Endothelial cell of umbilical vein (primary cell): ENCODE measurements at regions not wholly inside any gene's neighbourhood (a gene's known extent, or its start where the extent isn't known, plus 50 kb on each side); places are given as distances from the start of the nearest gene placed in this dataset.

Experiments used
- BruUV-seq: library from RNA; stranded (reverse); fragments of 400-500 nt; replicated peaks from 2 replicates; lab custom pipeline; 2021; lab: Mats Ljungman, UMichigan
- CTCF ChIA-PET: fragments of 300-600, 350-600 bp; sonication (Branson Sonifier 250); formaldehyde crosslinking; loops from one replicate; lab custom pipeline; 2021; ENCODE audit warnings: antibody characterized with exemption, inconsistent platforms; lab: Charles Lee
- POLR2A ChIA-PET: fragments of 300-600, 350-600 bp; sonication (Branson Sonifier 250); formaldehyde crosslinking; loops from one replicate; lab custom pipeline; 2021; ENCODE audit warnings: antibody characterized with exemption, inconsistent platforms; lab: Charles Lee
- DNase-seq: peaks from one replicate; pipeline ENCODE4 v3.0.0-alpha.2; 2011; ENCODE audit warnings: low read depth, low spot score
- FAIRE-seq: peaks from 2 replicates; lab custom pipeline; 2011; peaks lifted over from hg19 to GRCh38; lab: Jason Lieb, UNC
- H2AFZ ChIP-seq: 2 replicates; pipeline ENCODE4 v1.6.0; 2012; ENCODE audit warnings: low read depth, low read length, control low read depth, inconsistent platforms
- H3K27ac ChIP-seq: 2 replicates; pipeline ENCODE4 v1.5.1; 2011; ENCODE audit warnings: low read depth, mild to moderate bottlenecking, control low read depth, low read length, moderate library complexity; ENCODE audit not compliant: insufficient read depth
- H3K27me3 ChIP-seq, 2 experiments: 2 replicates each; pipeline versions ENCODE4 v1.6.0 to v1.6.1; 2011; ENCODE audit warnings: low read length in 2 of 2, mixed read lengths in 1 of 2; ENCODE audit not compliant: control insufficient read depth in 2 of 2, insufficient read depth in 2 of 2
- H3K36me3 ChIP-seq, 2 experiments: 2 replicates in 1 of 2; 3 replicates in 1 of 2; pipeline ENCODE4 v1.5.1; 2011; ENCODE audit warnings: low read length in 2 of 2, mild to moderate bottlenecking in 1 of 2, moderate library complexity in 1 of 2; ENCODE audit not compliant: control insufficient read depth in 2 of 2, insufficient read depth in 2 of 2; ENCODE audit errors: extremely low read depth in 1 of 2
- H3K4me1 ChIP-seq: 3 replicates; pipeline ENCODE4 v1.5.1; 2011; ENCODE audit warnings: mild to moderate bottlenecking, low read length; ENCODE audit not compliant: control insufficient read depth, insufficient read depth; ENCODE audit errors: extremely low read depth
- H3K4me2 ChIP-seq: 2 replicates; pipeline ENCODE4 v1.6.1; 2011; ENCODE audit warnings: low read length, control low read depth, mixed read lengths; ENCODE audit not compliant: insufficient read depth
- H3K4me3 ChIP-seq, 3 experiments: fragments of 200-600 bp in 1 of 3; sonication (generic), shearing (Covaris generic) in 1 of 3; replicated peaks in 1 of 3; 2 replicates each; pipeline ENCODE4 v1.5.1; 2011 to 2016; ENCODE audit warnings: control low read depth in 3 of 3, low read length in 3 of 3, mild to moderate bottlenecking in 2 of 3, inconsistent platforms in 1 of 3, low read depth in 1 of 3, moderate library complexity in 1 of 3; ENCODE audit not compliant: insufficient read depth in 1 of 3
- H3K79me2 ChIP-seq: 2 replicates; pipeline ENCODE4 v1.6.0; 2012; ENCODE audit warnings: low read length, inconsistent platforms; ENCODE audit not compliant: control insufficient read depth, insufficient read depth
- H3K9ac ChIP-seq: replicated peaks from 2 replicates; pipeline ENCODE3; 2011; ENCODE audit warnings: low read length, control low read depth; ENCODE audit not compliant: insufficient read depth; ENCODE audit errors: extremely low read depth
- H3K9me1 ChIP-seq: replicated peaks from 3 replicates; pipeline ENCODE4 v1.6.0; 2011; ENCODE audit warnings: mild to moderate bottlenecking, low read length; ENCODE audit not compliant: control insufficient read depth, insufficient read depth; ENCODE audit errors: extremely low read depth
- H3K9me3 ChIP-seq: replicated peaks from 2 replicates; pipeline ENCODE4 v1.5.1; 2012; ENCODE audit warnings: low read length, inconsistent platforms; ENCODE audit not compliant: control insufficient read depth, insufficient read depth
- H4K20me1 ChIP-seq: replicated peaks from 2 replicates; pipeline ENCODE3; 2011; ENCODE audit warnings: mild to moderate bottlenecking, low read length; ENCODE audit not compliant: control insufficient read depth, insufficient read depth; ENCODE audit errors: extremely low read depth
- FOS ChIP-seq: IDR thresholded peaks from 2 replicates; pipeline ENCODE4 v1.6.1; 2011; ENCODE audit warnings: mild to moderate bottlenecking, low read length, moderate library complexity, borderline replicate concordance; ENCODE audit not compliant: insufficient read depth
- POLR2A ChIP-seq: IDR thresholded peaks from 2 replicates; pipeline ENCODE4 v1.6.1; 2012; ENCODE audit warnings: low read depth, mild to moderate bottlenecking, control low read depth, low read length
- POLR2AphosphoS5 ChIP-seq: IDR thresholded peaks from 2 replicates; pipeline ENCODE4 v1.6.1; 2012; ENCODE audit warnings: low read depth, mild to moderate bottlenecking, control low read depth, low read length, moderate library complexity; ENCODE audit not compliant: insufficient read depth
- dilution Hi-C: fragments of 300-500 bp; cut with MboI; formaldehyde crosslinking; loops from one replicate; pipeline ENCODE4 v1.15.0; 2019; ENCODE audit warnings: low sequenced_read_pairs; ENCODE audit not compliant: extremely low pct_ligation_motif_present
- intact Hi-C: fragments of 100-400 bp; cut with micrococcal nuclease; formaldehyde crosslinking; loops from one replicate; pipeline ENCODE4 v1.10.0; 2022
- TF ChIP-seq, protein P1 (sequence below), 2 donors: IDR thresholded peaks; 1 replicate in 1 of 2; 2 replicates in 1 of 2; pipeline ENCODE4 v1.5.1; 2011; ENCODE audit warnings: low read length in 2 of 2, mild to moderate bottlenecking in 2 of 2, moderate library complexity in 2 of 2, control low read depth in 1 of 2, inconsistent platforms in 1 of 2, low read depth in 1 of 2; ENCODE audit not compliant: insufficient read depth in 1 of 2; ENCODE audit errors: extremely low read depth in 1 of 2
- TF ChIP-seq, protein P2 (sequence below): IDR thresholded peaks from 2 replicates; pipeline ENCODE4 v1.6.1; 2011; ENCODE audit not compliant: insufficient read depth, insufficient read length

DNA sequence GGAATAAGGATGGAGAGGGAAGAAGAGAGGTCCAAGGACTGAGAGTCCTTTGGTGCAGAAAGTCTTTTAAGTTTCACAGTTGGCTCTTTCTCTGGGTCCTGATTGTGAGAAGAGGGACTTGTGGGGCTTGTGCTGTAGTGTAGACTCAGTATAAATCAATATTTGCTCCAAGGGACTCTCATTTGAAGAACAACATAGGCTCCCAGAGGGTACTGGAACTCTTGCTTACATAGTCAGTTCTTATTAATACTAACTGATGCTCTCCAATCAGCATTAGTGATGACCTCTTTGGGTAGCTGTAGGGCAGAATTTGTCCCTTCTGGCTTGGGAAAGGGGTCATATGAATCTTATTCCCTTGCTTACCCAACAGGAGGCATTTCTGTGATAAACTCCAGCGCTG lies 62.5 kb upstream of the CXCL14 start:
- TF ChIP-seq, protein P1, sequence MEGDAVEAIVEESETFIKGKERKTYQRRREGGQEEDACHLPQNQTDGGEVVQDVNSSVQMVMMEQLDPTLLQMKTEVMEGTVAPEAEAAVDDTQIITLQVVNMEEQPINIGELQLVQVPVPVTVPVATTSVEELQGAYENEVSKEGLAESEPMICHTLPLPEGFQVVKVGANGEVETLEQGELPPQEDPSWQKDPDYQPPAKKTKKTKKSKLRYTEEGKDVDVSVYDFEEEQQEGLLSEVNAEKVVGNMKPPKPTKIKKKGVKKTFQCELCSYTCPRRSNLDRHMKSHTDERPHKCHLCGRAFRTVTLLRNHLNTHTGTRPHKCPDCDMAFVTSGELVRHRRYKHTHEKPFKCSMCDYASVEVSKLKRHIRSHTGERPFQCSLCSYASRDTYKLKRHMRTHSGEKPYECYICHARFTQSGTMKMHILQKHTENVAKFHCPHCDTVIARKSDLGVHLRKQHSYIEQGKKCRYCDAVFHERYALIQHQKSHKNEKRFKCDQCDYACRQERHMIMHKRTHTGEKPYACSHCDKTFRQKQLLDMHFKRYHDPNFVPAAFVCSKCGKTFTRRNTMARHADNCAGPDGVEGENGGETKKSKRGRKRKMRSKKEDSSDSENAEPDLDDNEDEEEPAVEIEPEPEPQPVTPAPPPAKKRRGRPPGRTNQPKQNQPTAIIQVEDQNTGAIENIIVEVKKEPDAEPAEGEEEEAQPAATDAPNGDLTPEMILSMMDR (IDR thresholded peaks at IDR 0.05; ENCODE audit: extremely low read depth in 1 of 2, insufficient read depth in 1 of 2, low read depth in 1 of 2, low read length in 2 of 2) = no peak
- TF ChIP-seq POLR2AphosphoS5 = no peak
- TF ChIP-seq, protein P2, sequence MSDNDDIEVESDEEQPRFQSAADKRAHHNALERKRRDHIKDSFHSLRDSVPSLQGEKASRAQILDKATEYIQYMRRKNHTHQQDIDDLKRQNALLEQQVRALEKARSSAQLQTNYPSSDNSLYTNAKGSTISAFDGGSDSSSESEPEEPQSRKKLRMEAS = no peak
- no peak for TF ChIP-seq FOS
- TF ChIP-seq POLR2A = no peak
- ChIA-PET POLR2A (no interaction called here), CTCF (no interaction called here)
- Histone ChIP-seq H3K4me2 (no peak overlapping the region), H3K4me3 (no peak overlapping the region), H3K4me1 (no peaks in the 10 kb centered on the region), H3K36me3 (no peaks in the 10 kb centered on the region), H3K79me2 (no peaks in the 10 kb centered on the region), H4K20me1 (no peaks in the 10 kb centered on the region), H3K9me3 (no peaks in the 10 kb centered on the region), H2AFZ (no peak overlapping the region), H3K9me1 (no peaks in the 10 kb centered on the region), H3K27ac (no peak overlapping the region), H3K9ac (no peak overlapping the region), H3K27me3 (peaks cover 0 to 11% of the 10 kb centered on the region in 2 experiments)
- no TSS peak for BruUV-seq
- DNase-seq = no peak
- dilution Hi-C loops = no loop called here
- no peak for FAIRE-seq
- intact Hi-C loops = no loop called here

DNA sequence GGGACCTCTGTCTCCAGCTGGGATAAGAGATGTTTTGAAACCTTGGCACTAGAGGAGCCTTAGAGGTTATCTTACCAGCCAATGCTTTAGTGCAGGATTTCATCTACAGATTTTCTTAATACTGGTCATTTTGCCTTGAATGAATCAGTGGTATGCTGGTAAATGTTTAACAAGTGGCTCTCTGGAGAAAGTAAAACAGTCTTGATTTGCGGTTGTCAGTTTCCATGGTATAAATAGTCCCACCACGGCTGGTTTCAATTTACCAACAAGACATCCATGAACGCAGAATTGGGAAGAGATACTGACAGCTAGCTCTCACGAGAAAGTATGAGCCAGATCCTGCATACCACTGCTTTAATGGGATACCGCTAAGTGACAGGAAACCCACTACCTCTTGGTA lies 56.7 kb upstream of the CXCL14 start:
- no peak for TF ChIP-seq POLR2AphosphoS5
- no peak for TF ChIP-seq POLR2A
- no peak for DNase-seq
- POLR2A ChIA-PET = no interaction called here
- Histone ChIP-seq H4K20me1 (no peaks in the 10 kb centered on the region), H3K79me2 (no peaks in the 10 kb centered on the region), H3K27me3 (peaks cover 0 to 11% of the 10 kb centered on the region in 2 experiments), H3K4me2 (no peak overlapping the region), H3K9me3 (no peaks in the 10 kb centered on the region), H3K4me3 (no peak overlapping the region), H3K9me1 (no peaks in the 10 kb centered on the region), H3K4me1 (no peaks in the 10 kb centered on the region), H3K27ac (no peak overlapping the region), H3K9ac (no peak overlapping the region), H3K36me3 (no peaks in the 10 kb centered on the region), H2AFZ (no peak overlapping the region)
- intact Hi-C loops (no loop called here), dilution Hi-C loops (no loop called here)
- BruUV-seq = no TSS peak
- FAIRE-seq = no peak
- CTCF ChIA-PET = no interaction called here
